ENCODE measurements at regions not wholly inside any gene's neighbourhood (a gene's known extent, or its start where the extent isn't known, plus 50 kb on each side); places are given as distances from the start of the nearest gene placed in this dataset.
"Not testable (repeated sequence)": the region's sequence is repeated elsewhere in the genome, so short reads cannot be mapped to it uniquely, and the experiment has no call there.

- TF ChIP-seq CTCF (IDR thresholded peaks at IDR 0.05; ENCODE audit: low read depth, low read length), result no peak
- H3K4me3 ChIP-seq (ENCODE audit: low read depth, low read length), result no peak overlapping the region
These were observed 68.4 kb upstream of the HABP2 start for GRCh38 chr10:113484487-113484886.

- no peak overlapping the region for H3K4me3 ChIP-seq (ENCODE audit: low read depth, low read length)
- TF ChIP-seq CTCF (IDR thresholded peaks at IDR 0.05; ENCODE audit: low read depth, low read length), result no peak
These were observed 67.1 kb upstream of the HABP2 start for GRCh38 chr10:113485736-113486135.

- no peak overlapping the region for H3K4me3 ChIP-seq (ENCODE audit: low read depth, low read length)
- TF ChIP-seq CTCF (IDR thresholded peaks at IDR 0.05; ENCODE audit: low read depth, low read length), result no peak
These were observed 66.3 kb upstream of the HABP2 start for GRCh38 chr10:113486531-113486930.

GRCh38 chr10:113487154-113487553, 65.7 kb upstream of the HABP2 start:
- TF ChIP-seq CTCF (IDR thresholded peaks at IDR 0.05; ENCODE audit: low read depth, low read length), result no peak
- no peak overlapping the region for H3K4me3 ChIP-seq (ENCODE audit: low read depth, low read length)

GRCh38 chr10:113488186-113488585, 64.7 kb upstream of the HABP2 start:
- no peak overlapping the region for H3K4me3 ChIP-seq (ENCODE audit: low read depth, low read length)
- no peak for TF ChIP-seq CTCF (IDR thresholded peaks at IDR 0.05; ENCODE audit: low read depth, low read length)

- H3K4me3 ChIP-seq (ENCODE audit: low read depth, low read length), result not testable (repeated sequence)
These were observed 63.3 kb upstream of the HABP2 start for GRCh38 chr10:113489522-113489921.

GRCh38 chr10:113491967-113492565, 60.8 kb upstream of the HABP2 start:
- no peak overlapping the region for H3K4me3 ChIP-seq (ENCODE audit: low read depth, low read length)
- TF ChIP-seq CTCF (IDR thresholded peaks at IDR 0.05; ENCODE audit: low read depth, low read length), result no peak

GRCh38 chr10:113493195-113493594, 59.7 kb upstream of the HABP2 start:
- H3K4me3 ChIP-seq (ENCODE audit: low read depth, low read length), result no peak overlapping the region
- TF ChIP-seq CTCF (IDR thresholded peaks at IDR 0.05; ENCODE audit: low read depth, low read length), result no peak
